DMS153 treated with DMSO at 0.1 percent for 48 hours (cell line): ENCODE measurements at regions not wholly inside any gene's neighbourhood (a gene's known extent, or its start where the extent isn't known, plus 50 kb on each side); places are given as distances from the start of the nearest gene placed in this dataset.
"Not testable (repeated sequence)": the region's sequence is repeated elsewhere in the genome, so short reads cannot be mapped to it uniquely, and the experiment has no call there.

Experiments used
- DNase-seq: peaks from one replicate; lab custom pipeline; 2025; ENCODE audit not compliant: unreplicated experiment; lab: John Stamatoyannopoulos, UW

- not testable (repeated sequence) for DNase-seq
Observed at GRCh38 chr3:164003016-164003415, 1075.3 kb downstream of the SI start.

DNA sequence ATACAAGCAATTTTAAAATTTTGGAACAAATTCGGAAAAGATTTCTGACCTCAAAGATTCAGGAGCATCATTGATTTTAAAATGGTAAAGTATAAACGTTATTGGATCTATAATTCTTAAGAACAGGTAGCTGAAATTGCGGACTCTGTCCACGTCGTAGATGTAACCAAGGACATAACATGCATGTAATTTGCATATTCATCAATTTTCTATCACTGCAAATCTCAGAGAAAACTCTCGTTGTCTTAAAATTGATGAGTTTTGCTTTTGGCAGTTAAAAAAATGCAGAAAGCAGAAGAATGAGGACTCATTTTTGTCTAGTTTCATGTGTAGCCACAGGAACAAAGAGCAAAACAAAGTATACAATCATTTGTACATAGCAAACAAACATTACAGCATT is 1094.4 kb downstream of the SI start:
- no peak for DNase-seq

DNA sequence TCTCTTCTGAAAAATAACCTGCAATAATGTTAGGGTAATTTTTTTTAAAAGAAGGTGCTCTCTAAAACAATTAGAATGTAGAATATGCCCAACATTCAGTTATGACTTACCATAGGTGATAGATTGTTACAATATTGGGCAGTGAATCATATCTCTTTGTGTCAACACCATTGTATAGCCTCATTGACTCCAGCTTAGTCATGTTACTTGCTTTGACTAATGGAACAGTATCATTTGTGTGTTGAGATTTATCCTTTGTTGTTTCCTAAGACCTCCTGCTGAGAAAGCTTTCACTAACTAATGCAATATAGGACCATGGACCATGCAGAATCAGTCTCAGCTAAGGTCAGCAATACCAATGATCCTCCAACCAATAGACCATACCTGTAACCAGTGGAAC is 1106.4 kb downstream of the SI start:
- no peak for DNase-seq

- DNase-seq = no peak
Observed at GRCh38 chr3:163957072-163957471, 1121.2 kb downstream of the SI start.

DNA sequence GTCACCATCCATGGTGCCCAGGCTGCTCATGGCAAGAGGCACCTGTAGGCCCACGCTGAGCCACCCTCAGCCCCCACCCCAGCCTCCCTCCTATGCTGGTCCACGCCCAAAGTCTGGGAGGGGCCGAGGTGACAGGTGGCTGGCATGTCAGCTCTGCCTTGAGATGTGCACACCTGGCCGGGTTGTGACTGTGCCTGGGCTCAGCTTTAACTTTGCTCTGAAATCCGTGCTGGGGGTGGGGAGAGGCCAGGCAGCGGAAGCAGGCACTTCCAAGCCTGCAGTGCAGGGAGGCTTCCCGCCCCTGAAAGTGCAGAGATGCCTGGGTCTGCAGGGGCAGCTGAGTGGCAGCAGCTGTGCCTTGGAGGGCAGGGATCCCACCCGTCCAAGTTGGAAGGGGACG is 1124.8 kb downstream of the SI start:
- DNase-seq = no peak

GRCh38 chr3:163952499-163952898 is 1125.8 kb downstream of the SI start:
- no peak for DNase-seq

DNA sequence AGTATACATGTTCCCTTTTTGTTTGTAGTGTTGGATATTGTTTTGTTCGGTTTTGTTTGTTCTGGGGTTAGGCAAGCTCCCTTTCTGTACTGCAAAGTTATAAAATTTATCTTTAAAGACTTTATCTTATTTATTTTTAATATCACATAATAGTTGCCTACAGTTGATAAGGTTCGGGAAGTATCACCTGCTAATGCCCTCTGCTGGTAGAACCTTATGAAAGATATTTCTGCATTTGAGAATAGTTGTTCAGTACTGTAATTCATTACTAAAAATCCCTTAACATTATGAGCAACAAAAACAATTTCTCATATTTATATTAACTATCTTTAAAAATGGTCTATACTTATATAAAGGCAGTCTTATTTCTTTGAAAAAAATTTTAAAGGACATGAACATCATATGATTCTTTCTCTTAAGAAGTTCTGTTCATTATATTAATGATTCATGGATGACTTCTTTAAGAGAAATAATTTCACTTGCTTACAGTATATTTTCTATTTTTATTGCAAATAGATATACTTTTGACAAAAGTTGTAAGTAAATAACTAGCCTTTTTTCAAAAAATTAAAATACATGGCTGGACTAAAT is 1126.8 kb downstream of the SI start:
- DNase-seq = peak; percentile 8

GRCh38 chr3:163946785-163947184 is 1131.5 kb downstream of the SI start:
- DNase-seq = no peak

- no peak for DNase-seq
Observed at GRCh38 chr3:163943664-163944063, 1134.6 kb downstream of the SI start.

- no peak for DNase-seq
Observed at GRCh38 chr3:163939926-163940325, 1138.4 kb downstream of the SI start.

GRCh38 chr3:163936543-163936942 is 1141.8 kb downstream of the SI start:
- no peak for DNase-seq

DNA sequence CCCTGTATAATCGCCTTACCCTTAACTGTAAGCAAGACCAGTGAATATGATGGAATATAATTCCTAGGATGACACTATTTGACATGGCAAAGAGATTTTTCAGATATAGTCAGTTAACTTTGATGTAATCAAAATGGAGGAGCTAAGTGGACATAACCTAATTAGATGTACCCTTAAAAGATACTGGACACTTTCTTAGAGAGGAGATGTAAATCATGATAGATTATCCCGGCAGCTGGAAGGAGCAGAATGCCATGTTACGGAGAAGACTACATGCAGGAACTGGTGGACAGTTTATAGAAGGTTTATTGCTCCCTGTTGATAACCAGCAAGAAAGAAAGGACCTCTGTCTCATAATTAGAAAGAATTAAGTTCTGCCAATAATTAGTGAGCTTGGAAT is 1142.9 kb downstream of the SI start:
- no peak for DNase-seq

- no peak for DNase-seq
Observed at GRCh38 chr3:163929069-163929652, 1149.1 kb downstream of the SI start.

DNA sequence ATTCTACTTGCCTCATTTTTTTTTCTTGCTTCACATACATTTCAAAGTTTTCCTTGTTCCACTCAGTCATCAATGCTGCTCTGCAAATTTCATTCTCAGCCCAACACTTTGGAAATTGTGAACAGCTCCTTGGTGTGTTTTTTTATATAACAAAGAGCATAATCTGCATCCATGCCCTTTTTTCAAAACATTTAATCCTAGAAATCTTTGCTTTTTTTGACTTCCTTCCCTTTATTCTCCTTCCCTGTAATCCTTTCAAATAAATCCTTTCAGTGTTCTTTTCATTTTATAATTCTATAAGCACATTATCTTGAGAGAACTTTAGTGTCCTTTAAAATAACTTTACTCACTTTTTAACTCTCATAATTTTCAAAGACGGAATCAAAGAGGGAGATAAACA is 1150.8 kb downstream of the SI start:
- no peak for DNase-seq

DNA sequence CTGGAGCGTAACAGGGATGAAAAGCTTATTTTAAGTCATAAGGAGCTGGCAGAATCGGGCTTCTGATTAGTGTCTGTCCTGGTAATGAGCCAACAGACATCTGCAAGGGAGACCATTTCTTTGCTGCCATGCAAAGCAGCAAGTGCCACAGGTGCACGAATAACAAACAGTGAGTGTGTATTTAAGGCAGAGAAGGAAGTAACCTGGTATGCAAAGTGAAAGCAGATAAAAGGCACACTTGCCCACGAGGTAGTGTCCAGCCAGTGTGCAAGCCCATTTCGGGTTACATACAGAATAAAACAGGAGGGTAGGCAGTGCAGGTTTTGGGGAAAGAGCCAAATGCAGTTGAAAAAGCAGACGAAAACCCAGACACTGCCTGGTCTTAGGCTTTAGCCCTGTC is 1153.7 kb downstream of the SI start:
- peak; percentile 28 for DNase-seq

DNA sequence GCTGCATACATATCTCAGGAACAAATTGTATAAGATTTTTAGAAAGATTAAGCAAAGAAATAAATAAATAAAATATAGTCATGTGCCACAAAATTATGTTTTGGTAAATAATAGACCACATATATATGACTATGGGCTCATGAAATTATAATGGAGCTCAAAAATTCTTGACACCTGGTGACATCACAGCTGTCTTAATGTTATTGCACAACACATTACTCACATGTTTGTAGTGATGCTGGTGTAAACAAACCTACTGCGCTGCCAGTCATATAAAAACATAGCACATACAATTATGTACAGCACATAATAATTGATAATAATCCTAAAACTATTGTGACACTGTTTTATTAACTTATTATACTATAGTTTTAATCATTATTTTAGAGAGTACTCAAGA is 1159.1 kb downstream of the SI start:
- DNase-seq = no peak

DNA sequence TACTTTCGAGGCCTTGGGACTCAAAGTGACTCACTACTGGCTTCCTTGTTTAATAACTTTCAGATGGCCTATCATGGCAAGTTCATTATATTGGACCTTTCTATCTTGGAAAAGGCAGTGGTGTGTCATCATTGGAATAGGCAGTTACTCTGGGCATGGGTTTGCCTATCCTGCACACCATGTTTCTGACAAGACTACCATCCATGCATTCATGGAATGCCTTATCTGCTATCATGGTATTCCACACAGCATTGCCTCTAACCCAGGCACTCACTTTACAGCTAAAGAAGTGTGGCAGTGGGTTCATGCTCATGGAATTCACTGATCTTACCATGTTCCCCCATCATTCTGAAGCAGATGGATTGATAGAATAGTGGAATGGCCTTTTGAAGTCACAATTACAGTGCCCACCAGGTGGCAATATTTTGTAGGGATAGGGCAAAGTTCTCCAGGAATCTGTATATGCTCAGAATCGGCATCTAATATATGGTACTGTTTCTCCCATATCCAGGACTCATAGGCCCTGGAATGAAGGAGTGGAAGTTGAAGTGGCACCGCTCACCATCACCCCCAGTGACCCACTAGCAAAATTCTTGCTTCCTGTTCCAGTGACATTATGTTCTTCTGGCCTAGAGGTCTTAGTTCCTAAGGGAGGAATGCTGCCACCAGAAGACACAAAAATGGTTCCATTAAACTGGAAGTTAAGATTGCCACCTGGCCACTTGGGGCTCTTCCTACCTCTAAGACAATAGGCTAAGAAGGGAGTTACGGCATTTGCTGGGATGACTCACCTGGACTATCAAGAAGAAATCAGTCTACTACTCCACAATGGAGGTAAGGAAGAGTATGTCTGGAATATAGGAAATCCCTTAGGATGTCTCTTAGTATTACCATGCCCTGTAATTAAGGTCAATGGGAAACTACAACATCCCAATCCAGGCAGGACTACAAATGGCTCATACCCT is 1161.4 kb downstream of the SI start:
- peak; percentile 25 for DNase-seq

GRCh38 chr3:163915280-163915679 is 1163.0 kb downstream of the SI start:
- DNase-seq = no peak

GRCh38 chr3:163914567-163914966 is 1163.7 kb downstream of the SI start:
- DNase-seq = no peak

DNA sequence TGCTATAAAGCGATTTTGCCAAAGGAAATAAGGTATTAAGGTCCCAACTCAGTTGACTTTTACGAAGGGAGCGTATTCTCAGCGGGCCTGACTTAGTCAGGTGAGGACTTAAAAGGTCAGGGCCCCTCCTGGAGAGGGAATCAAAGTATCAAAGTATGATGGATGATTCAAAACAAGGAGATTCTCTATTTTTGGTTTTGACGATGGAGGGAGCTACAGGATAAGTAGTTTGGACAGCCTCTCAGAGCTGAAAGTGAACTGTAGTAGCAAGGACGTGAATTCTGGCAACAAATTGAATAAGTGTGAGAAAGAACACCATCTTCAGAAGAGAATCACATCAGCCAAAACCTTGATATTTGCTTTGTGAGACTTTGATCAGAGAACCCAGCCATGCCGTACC is 1186.5 kb downstream of the SI start:
- DNase-seq = no peak

GRCh38 chr3:163890661-163891060 is 1187.6 kb downstream of the SI start:
- DNase-seq = no peak

GRCh38 chr3:163879172-163879571 is 1199.1 kb downstream of the SI start:
- no peak for DNase-seq
